Hepatocyte (in vitro differentiated cells): ENCODE measurements at regions not wholly inside any gene's neighbourhood (a gene's known extent, or its start where the extent isn't known, plus 50 kb on each side); places are given as distances from the start of the nearest gene placed in this dataset.

Experiments used
- EZH2 ChIP-seq: fragments of 200-600 bp; sonication (generic); IDR thresholded peaks from 2 replicates; pipeline ENCODE4 v1.6.1; 2016; ENCODE audit warnings: antibody characterized with exemption, mild to moderate bottlenecking, borderline replicate concordance
- EZH2phosphoT487 ChIP-seq: fragments of 200-600 bp; sonication (generic); IDR thresholded peaks from one replicate; pipeline ENCODE4 v1.6.1; 2018; ENCODE audit warnings: antibody characterized with exemption, mild to moderate bottlenecking, low read depth, moderate library complexity; ENCODE audit not compliant: unreplicated experiment, severe bottlenecking
- TF ChIP-seq, protein P1 (sequence below): fragments of 200-600 bp; sonication (generic); IDR thresholded peaks from 2 replicates; pipeline ENCODE4 v1.5.1; 2016; ENCODE audit warnings: antibody characterized with exemption, mild to moderate bottlenecking; ENCODE audit not compliant: poor library complexity

DNA sequence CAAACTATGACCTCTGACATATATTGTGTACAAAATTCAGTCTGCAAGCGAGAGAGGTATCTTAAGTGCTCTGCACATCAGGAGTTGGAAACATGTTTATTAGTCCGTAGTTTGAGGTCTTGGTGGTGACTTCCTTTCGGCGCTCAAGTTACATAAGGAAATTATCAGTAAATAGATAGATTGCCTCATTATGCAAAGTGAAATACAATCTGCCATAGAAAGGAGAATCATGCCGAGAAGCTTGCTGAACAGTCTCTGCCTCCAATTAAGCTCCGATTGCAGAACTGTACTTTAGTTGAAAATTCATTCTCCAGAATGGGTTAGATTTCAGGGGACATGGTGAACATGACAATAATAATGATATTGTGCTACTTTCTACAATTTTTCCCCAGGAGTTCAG is 271.8 kb downstream of the BRINP2 start:
- TF ChIP-seq, protein P1, sequence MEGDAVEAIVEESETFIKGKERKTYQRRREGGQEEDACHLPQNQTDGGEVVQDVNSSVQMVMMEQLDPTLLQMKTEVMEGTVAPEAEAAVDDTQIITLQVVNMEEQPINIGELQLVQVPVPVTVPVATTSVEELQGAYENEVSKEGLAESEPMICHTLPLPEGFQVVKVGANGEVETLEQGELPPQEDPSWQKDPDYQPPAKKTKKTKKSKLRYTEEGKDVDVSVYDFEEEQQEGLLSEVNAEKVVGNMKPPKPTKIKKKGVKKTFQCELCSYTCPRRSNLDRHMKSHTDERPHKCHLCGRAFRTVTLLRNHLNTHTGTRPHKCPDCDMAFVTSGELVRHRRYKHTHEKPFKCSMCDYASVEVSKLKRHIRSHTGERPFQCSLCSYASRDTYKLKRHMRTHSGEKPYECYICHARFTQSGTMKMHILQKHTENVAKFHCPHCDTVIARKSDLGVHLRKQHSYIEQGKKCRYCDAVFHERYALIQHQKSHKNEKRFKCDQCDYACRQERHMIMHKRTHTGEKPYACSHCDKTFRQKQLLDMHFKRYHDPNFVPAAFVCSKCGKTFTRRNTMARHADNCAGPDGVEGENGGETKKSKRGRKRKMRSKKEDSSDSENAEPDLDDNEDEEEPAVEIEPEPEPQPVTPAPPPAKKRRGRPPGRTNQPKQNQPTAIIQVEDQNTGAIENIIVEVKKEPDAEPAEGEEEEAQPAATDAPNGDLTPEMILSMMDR = no peak
- TF ChIP-seq EZH2 (no peak), EZH2phosphoT487 (no peak)
